GM18909 (cell line): ENCODE measurements at regions not wholly inside any gene's neighbourhood (a gene's known extent, or its start where the extent isn't known, plus 50 kb on each side); places are given as distances from the start of the nearest gene placed in this dataset.
A peak's percentile ranks its signal among the peaks of the same experiment; 100 is the strongest.
"Not testable (repeated sequence)": the region's sequence is repeated elsewhere in the genome, so short reads cannot be mapped to it uniquely, and the experiment has no call there.

Experiments
- ATAC-seq: cut with Tn5 transposase; IDR thresholded peaks from one replicate; pipeline ENCODE4 v1.9.1; 2021; ENCODE audit warnings: mild to moderate bottlenecking; ENCODE audit not compliant: unreplicated experiment, poor library complexity

- ATAC-seq, result no peak
Measured at GRCh38 chrX:140088438-140088837, 123.1 kb upstream of the CXorf66 start.

- no peak for ATAC-seq
Measured at GRCh38 chrX:140087875-140088274, 122.6 kb upstream of the CXorf66 start.

GRCh38 chrX:140086691-140087090 lies 121.4 kb upstream of the CXorf66 start:
- no peak for ATAC-seq

GRCh38 chrX:140074851-140075250 lies 109.5 kb upstream of the CXorf66 start:
- ATAC-seq, result not testable (repeated sequence)

GRCh38 chrX:140071037-140071436 lies 105.7 kb upstream of the CXorf66 start:
- no peak for ATAC-seq

- ATAC-seq, result no peak
Measured at GRCh38 chrX:140065961-140066662, 100.8 kb upstream of the CXorf66 start.

- ATAC-seq, result no peak
Measured at GRCh38 chrX:140064993-140065392, 99.7 kb upstream of the CXorf66 start.

- ATAC-seq, result peak; percentile 98
Measured at GRCh38 chrX:140057001-140057411, 91.7 kb upstream of the CXorf66 start.

- ATAC-seq, result no peak
Measured at GRCh38 chrX:140053846-140054245, 88.5 kb upstream of the CXorf66 start.

- ATAC-seq, result no peak
Measured at GRCh38 chrX:140050906-140051305, 85.6 kb upstream of the CXorf66 start.

- ATAC-seq, result no peak
Measured at GRCh38 chrX:140040386-140040785, 75.1 kb upstream of the CXorf66 start.

GRCh38 chrX:140038842-140039241 lies 73.5 kb upstream of the CXorf66 start:
- no peak for ATAC-seq

GRCh38 chrX:140034916-140035315 lies 69.6 kb upstream of the CXorf66 start:
- no peak for ATAC-seq

- ATAC-seq, result no peak
Measured at GRCh38 chrX:140022482-140022881, 57.2 kb upstream of the CXorf66 start.

GRCh38 chrX:140019134-140019533 lies 53.8 kb upstream of the CXorf66 start:
- ATAC-seq, result not testable (repeated sequence)
